Colonic mucosa (tissue), 4 donors: ENCODE measurements at regions not wholly inside any gene's neighbourhood (a gene's known extent, or its start where the extent isn't known, plus 50 kb on each side); places are given as distances from the start of the nearest gene placed in this dataset.

Experiments used
- DNase-seq: peaks from one replicate; pipeline ENCODE4 v3.0.0-alpha.2; 2020
- H3K27ac ChIP-seq: fragments of 200-600 bp; one replicate; pipeline ENCODE4 v1.8.0; 2021
- H3K27me3 ChIP-seq: fragments of 200-600 bp; one replicate; pipeline ENCODE4 v1.8.0; 2021
- H3K36me3 ChIP-seq: fragments of 200-600 bp; one replicate; pipeline ENCODE4 v1.8.0; 2021
- H3K4me1 ChIP-seq: fragments of 200-600 bp; one replicate; pipeline ENCODE4 v1.8.0; 2021; ENCODE audit warnings: mild to moderate bottlenecking
- H3K4me3 ChIP-seq: fragments of 200-600 bp; one replicate; pipeline ENCODE4 v1.8.0; 2021
- H3K9ac ChIP-seq, 2 donors: one replicate each; pipeline ENCODE4 v1.7.0; 2013; ENCODE audit warnings: control low read depth in 2 of 2, low read depth in 2 of 2, low read length in 2 of 2
- H3K9me3 ChIP-seq: fragments of 200-600 bp; one replicate; pipeline ENCODE4 v1.8.0; 2021
- CTCF ChIP-seq: fragments of 200-600 bp; IDR thresholded peaks from one replicate; pipeline ENCODE4 v1.8.0; 2022; ENCODE audit warnings: antibody characterized with exemption, mild to moderate bottlenecking
- intact Hi-C: fragments of 100-400 bp; cut with DNase I; formaldehyde crosslinking; loops from one replicate; pipeline ENCODE4 v1.14.1; 2022
- donor health status: healthy.
- donor health status: DM: no; HTN: no; CAD: no.
- donor health status: DM: no; HTN: no; CAD: no.

DNA sequence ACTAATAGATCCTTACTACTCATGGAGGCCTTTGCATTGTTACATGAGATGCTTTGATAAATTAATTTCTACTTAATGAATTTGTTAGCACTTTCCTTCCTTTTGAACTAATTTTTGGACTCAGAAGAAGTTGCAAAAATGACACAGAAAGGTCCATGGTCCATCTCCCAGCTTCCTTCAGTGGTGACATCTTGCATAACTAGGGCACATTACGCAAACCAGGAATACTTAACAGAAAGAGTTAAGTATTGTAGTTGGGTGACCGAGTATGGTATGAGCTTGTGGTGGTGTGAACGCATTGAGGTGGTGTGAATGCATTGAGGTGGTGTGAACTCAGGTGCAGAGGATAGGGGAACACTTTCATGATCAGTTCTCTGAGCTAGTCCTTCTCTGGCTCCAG, 151.1 kb upstream of the TWIST2 start:
- Histone ChIP-seq H3K4me3 (no peak overlapping the region), H3K36me3 (no peaks in the 10 kb centered on the region), H3K9me3 (no peaks in the 10 kb centered on the region), H3K9ac (no peak overlapping the region), H3K27me3 (no peaks in the 10 kb centered on the region), H3K27ac (no peak overlapping the region), H3K4me1 (no peaks in the 10 kb centered on the region)
- no peak for TF ChIP-seq CTCF
- DNase-seq = no peak
- intact Hi-C loops = no loop called here

- intact Hi-C loops = no loop called here
- H3K4me3 ChIP-seq = no peak overlapping the region
- no peaks in the 10 kb centered on the region for H3K27me3 ChIP-seq
- no peak overlapping the region for H3K27ac ChIP-seq
- DNase-seq = no peak
- no peaks in the 10 kb centered on the region for H3K4me1 ChIP-seq
- TF ChIP-seq CTCF = no peak
- H3K9me3 ChIP-seq = no peaks in the 10 kb centered on the region
- no peaks in the 10 kb centered on the region for H3K36me3 ChIP-seq
- no peak overlapping the region for H3K9ac ChIP-seq
Observed at GRCh38 chr2:238697193-238698071, 150.5 kb upstream of the TWIST2 start.

- no peaks in the 10 kb centered on the region for H3K4me1 ChIP-seq
Observed at GRCh38 chr2:238698072-238698352, 149.9 kb upstream of the TWIST2 start.

DNA sequence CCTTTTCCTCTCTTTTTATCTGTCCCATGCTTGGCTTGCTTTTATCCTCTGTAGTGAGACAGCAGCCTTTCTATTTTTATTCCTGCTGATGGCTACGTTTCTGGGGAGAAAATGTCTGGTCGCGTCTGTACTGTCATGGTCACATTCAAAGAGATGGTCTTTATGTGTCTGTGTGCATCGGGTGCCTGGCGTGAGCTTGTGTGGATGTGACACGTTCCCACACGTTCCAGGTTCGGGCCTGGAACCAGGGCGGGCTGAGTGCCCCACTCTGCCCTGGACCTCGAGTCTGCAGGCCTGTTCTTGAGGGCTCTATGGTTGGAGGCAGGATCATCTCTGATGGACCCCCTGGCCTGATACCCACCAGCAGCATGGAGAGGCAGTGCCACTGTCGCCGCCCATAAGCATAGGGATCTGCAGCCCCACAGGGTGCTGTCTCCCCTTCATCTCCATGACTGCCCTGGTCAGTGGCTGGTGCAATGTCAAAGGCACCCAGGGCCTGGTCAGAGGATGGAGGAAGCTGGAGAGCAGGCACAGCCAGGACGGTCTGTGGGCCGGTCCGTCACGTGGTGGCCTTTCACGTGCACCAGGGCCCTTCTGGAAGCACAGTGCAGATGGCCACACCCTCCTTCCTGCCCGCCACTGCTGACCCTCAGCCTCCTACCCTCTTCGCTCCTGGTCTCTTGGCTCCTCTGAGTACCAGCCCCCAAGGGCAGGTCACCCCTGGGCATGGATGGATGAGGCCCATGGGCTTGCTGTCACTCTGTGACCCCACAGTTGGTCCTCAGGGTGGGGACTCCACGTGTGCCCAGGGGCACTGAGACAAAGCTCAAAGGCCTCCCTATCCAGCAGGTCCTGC, 149.2 kb upstream of the TWIST2 start:
- H3K4me3 ChIP-seq = no peak overlapping the region
- H3K4me1 ChIP-seq = no peaks in the 10 kb centered on the region
- no peak for TF ChIP-seq CTCF
- no peak for DNase-seq
- H3K27ac ChIP-seq = no peak overlapping the region
- intact Hi-C loops = no loop called here
- H3K36me3 ChIP-seq = no peaks in the 10 kb centered on the region
- H3K9me3 ChIP-seq = no peaks in the 10 kb centered on the region
- no peaks in the 10 kb centered on the region for H3K27me3 ChIP-seq
- no peak overlapping the region for H3K9ac ChIP-seq

More at GRCh38 chr2:238698072-238698352, 149.9 kb upstream of the TWIST2 start:
- no peak for DNase-seq
- Histone ChIP-seq H3K9ac (no peak overlapping the region), H3K4me3 (no peak overlapping the region), H3K27me3 (no peaks in the 10 kb centered on the region), H3K9me3 (no peaks in the 10 kb centered on the region), H3K27ac (no peak overlapping the region), H3K36me3 (no peaks in the 10 kb centered on the region)
- TF ChIP-seq CTCF = no peak
- intact Hi-C loops = no loop called here

GRCh38 chr2:238699307-238700116, 148.4 kb upstream of the TWIST2 start:
- no peaks in the 10 kb centered on the region for H3K9me3 ChIP-seq
- no peaks in the 10 kb centered on the region for H3K4me1 ChIP-seq
- H3K27ac ChIP-seq = no peak overlapping the region

More at GRCh38 chr2:238699307-238700116, 148.4 kb upstream of the TWIST2 start:
- DNase-seq = no peak
- Histone ChIP-seq H3K4me3 (no peak overlapping the region), H3K27me3 (no peaks in the 10 kb centered on the region), H3K9ac (no peak overlapping the region), H3K36me3 (no peaks in the 10 kb centered on the region)
- intact Hi-C loops = no loop called here
- TF ChIP-seq CTCF = no peak
